Epithelial cell of proximal tubule (primary cell): ENCODE measurements at regions not wholly inside any gene's neighbourhood (a gene's known extent, or its start where the extent isn't known, plus 50 kb on each side); places are given as distances from the start of the nearest gene placed in this dataset.
"Not testable (repeated sequence)": the region's sequence is repeated elsewhere in the genome, so short reads cannot be mapped to it uniquely, and the experiment has no call there.

Experiments
- DNase-seq: peaks from one replicate; pipeline ENCODE4 v3.0.0-alpha.2; 2011; ENCODE audit warnings: low read depth
- H3K4me3 ChIP-seq: 2 replicates; pipeline ENCODE4 v1.5.1; 2011; ENCODE audit warnings: low read depth, mild to moderate bottlenecking, low read length
- CTCF ChIP-seq: conservative IDR thresholded peaks from 2 replicates; pipeline ENCODE4 v1.5.1; 2012; ENCODE audit warnings: low read depth, mild to moderate bottlenecking, low read length

DNA sequence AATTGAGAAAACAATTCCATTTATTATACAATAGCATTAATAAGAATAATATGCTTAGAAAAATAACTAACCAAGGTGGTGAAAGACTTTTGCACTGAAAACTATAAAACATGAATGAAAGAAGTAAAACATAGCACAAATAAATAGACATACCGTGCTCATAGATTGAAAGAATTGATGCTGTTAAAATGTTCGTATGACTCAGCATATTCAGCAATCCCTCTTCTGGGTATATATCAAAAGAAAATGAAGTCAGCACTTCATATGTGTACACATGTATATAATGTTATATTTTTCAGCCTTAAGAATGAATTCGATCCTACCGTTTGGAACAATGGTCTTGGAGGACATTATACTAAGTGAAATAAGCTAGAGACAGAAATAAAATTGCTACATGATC lies 716.3 kb downstream of the GLUD2 start:
- no peak for TF ChIP-seq CTCF
- no peak for DNase-seq
- no peak overlapping the region for H3K4me3 ChIP-seq

DNA sequence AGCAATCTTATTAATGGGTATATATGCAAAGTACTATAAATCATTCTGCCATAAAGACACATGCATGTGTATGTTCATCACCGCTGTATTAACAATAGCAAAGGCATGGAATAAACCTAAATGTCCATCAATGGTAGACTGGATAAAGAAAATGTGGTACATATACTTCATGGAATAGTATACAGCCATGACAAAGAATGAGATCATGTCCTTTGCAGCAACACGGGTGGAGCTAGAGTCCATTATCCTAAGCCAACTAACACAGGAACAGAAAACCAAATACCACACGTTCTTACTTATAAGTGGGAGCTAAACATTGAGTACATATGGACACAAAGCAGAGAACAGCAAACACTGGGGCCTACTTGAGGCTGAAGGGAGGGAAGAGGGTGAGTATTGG lies 720.8 kb downstream of the GLUD2 start:
- not testable (repeated sequence) for DNase-seq, H3K4me3 ChIP-seq

- DNase-seq: no peak
- no peak overlapping the region for H3K4me3 ChIP-seq
- no peak for TF ChIP-seq CTCF
Measured at GRCh38 chrX:121781991-121782390, 734.6 kb downstream of the GLUD2 start.

DNA sequence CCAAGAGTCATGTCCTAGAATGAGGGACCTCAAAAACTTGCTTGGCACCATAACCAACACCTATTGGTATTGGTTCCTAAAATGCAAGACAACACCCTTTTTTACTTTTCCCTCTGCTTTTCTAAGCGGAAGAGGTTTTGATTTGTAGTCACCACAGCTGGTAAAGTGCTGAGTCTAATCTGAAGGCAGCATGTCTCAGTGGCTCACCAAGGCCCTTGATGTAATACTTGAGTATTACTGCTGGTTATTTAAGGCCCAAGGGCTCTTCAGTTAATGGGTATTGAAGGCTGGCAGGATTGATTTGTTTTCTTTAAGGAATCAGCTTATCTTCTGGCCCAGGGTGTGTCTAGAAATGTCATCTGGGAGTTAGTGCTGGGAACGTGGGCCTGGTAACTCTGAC lies 735.1 kb downstream of the GLUD2 start:
- DNase-seq: no peak

DNA sequence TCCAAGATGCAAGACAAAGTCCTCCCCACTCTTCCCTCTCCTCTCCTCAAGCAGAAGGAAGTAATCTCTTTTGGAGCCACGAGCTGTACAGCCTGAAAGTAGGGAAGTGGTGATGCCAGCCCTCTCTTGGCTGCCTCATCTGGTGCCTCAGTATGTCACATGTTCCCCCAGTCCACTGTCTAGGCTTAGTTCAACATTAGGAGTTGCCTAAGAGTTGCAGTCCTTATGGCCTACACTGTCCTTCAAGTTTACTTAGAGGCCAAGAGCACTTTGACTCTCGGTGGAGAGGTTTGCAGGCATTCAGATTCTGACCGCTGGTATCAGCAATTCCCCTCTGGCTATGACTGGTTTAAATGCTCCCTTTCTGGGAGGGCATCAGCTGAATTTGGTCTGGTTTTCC lies 735.6 kb downstream of the GLUD2 start:
- H3K4me3 ChIP-seq: no peak overlapping the region
- no peak for DNase-seq
- TF ChIP-seq CTCF: no peak

More for the DNA sequence above, 735.1 kb downstream of the GLUD2 start:
- no peak overlapping the region for H3K4me3 ChIP-seq
- TF ChIP-seq CTCF: no peak

DNA sequence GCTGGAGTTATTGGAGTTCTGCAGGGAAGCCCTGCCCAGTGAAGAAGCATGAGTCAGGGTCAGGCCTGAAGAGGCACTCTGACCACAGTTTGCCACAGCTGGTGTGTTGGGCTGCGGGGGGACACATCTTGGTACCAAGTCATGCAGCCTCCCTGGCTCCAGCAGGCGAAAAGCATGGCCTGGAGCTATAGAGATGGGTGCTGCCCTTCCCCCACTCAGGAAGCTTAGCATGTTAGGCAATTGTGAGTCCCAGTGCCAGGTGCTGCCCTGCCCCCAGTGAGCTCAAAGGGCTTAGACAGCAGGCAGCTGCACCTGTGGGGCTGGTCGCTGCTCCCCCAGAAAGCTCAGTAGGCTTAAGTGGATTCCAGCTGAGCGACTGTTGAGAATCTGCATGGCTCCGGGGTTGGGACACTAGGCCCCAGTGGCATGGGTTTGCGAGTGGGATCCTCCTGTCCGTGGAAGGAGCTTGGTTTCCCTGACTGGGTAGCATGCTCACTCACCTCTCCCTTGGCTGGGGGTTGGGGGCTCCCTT lies 755.5 kb downstream of the GLUD2 start:
- no peak overlapping the region for H3K4me3 ChIP-seq
- DNase-seq: no peak
- TF ChIP-seq CTCF: no peak

DNA sequence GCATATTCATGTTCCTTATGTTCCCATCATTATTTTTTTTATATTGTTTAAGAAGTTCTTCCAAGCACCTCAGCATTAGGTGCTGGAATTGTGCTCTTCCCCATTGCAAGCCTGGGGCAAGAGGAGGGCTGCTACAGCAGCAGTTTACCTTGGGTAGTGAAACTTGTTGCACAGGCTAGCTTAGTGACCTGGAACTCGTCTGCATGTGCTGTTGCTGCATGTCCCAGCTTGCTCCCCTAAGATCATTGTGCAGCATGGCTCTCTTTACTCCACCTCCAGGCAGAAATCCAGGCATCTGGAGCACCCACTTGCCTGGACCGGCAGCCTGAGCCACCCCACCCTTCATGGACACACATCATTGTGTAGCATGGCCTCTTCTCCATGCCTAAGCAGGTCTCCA lies 776.0 kb downstream of the GLUD2 start:
- no peak overlapping the region for H3K4me3 ChIP-seq
- no peak for DNase-seq
- TF ChIP-seq CTCF: no peak
